Tibial nerve (tissue), 4 donors: ENCODE measurements at regions not wholly inside any gene's neighbourhood (a gene's known extent, or its start where the extent isn't known, plus 50 kb on each side); places are given as distances from the start of the nearest gene placed in this dataset.

Source experiments
- EP300 ChIP-seq, 2 donors: sonication (generic); formaldehyde crosslinking; IDR thresholded peaks; one replicate each; pipeline ENCODE4 v1.6.1; 2017; ENCODE audit warnings: antibody characterized with exemption in 2 of 2, mild to moderate bottlenecking in 1 of 2
- TF ChIP-seq, protein P1 (sequence below), 5 experiments: fragments of 200-600 bp in 3 of 5; fragments of 450-650 bp in 2 of 5; sonication (generic) in 3 of 5; IDR thresholded peaks; one replicate each; pipeline ENCODE4 v1.5.1; 2016 to 2019; ENCODE audit warnings: antibody characterized with exemption in 5 of 5, mild to moderate bottlenecking in 3 of 5, moderate library complexity in 2 of 5

DNA sequence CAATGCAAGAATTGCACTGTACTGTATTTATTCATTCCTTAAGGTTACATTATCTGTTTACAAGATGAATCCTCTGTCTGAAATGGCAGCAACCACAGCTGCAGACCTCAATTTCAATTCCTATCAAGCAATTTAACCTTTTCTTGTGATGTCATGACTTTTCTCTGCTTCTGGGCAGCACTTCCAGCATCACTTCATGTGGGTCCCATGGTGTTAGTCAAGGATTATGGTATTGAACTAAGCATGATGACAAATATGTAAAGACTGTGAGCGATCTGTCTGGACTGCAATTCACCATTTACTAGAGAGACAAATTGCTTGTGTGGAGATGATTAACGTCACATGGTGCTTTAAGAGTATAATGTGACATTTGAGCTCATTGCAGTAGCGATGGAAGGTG lies 90.5 kb upstream of the CCN2 start:
- TF ChIP-seq, protein P1, sequence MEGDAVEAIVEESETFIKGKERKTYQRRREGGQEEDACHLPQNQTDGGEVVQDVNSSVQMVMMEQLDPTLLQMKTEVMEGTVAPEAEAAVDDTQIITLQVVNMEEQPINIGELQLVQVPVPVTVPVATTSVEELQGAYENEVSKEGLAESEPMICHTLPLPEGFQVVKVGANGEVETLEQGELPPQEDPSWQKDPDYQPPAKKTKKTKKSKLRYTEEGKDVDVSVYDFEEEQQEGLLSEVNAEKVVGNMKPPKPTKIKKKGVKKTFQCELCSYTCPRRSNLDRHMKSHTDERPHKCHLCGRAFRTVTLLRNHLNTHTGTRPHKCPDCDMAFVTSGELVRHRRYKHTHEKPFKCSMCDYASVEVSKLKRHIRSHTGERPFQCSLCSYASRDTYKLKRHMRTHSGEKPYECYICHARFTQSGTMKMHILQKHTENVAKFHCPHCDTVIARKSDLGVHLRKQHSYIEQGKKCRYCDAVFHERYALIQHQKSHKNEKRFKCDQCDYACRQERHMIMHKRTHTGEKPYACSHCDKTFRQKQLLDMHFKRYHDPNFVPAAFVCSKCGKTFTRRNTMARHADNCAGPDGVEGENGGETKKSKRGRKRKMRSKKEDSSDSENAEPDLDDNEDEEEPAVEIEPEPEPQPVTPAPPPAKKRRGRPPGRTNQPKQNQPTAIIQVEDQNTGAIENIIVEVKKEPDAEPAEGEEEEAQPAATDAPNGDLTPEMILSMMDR (IDR thresholded peaks at IDR 0.05), result no peak
- no peak for TF ChIP-seq EP300 (IDR thresholded peaks at IDR 0.05)
